HepG2 (cell line): ENCODE measurements at regions not wholly inside any gene's neighbourhood (a gene's known extent, or its start where the extent isn't known, plus 50 kb on each side); places are given as distances from the start of the nearest gene placed in this dataset.

Experiments used
- ATAC-seq: fragments of 200-7000 bp; cut with Tn5 transposase; 3 replicates; pipeline ENCODE4 v1.9.1; 2020; ENCODE audit warnings: mild to moderate bottlenecking, moderate library complexity
- BruUV-seq: library from RNA; stranded (reverse); fragments of 400-500 nt; replicated peaks from 2 replicates; lab custom pipeline; 2021; lab: Mats Ljungman, UMichigan
- CTCF ChIA-PET: fragments of 300-600 bp; formaldehyde crosslinking; extraction: SDS; loops from one replicate; lab custom pipeline; 2021; ENCODE audit warnings: low total read pairs, inconsistent platforms, low intra/inter-chr PET ratio; lab: Yijun Ruan, JAX
- POLR2A ChIA-PET: fragments of 350-600 bp; sonication (Branson Sonifier 250); formaldehyde crosslinking; loops from one replicate; lab custom pipeline; 2020; ENCODE audit warnings: antibody characterized with exemption, inconsistent platforms; lab: Yijun Ruan, JAX
- DNase-seq: peaks from one replicate; pipeline ENCODE4 v3.0.0-alpha.2; 2015; ENCODE audit warnings: low spot score
- FAIRE-seq: peaks from 3 replicates; lab custom pipeline; 2011; peaks lifted over from hg19 to GRCh38; lab: Jason Lieb, UNC
- H2AFZ ChIP-seq: one replicate; pipeline ENCODE4 v1.6.1; 2011; ENCODE audit warnings: low read length, inconsistent platforms
- H3K27ac ChIP-seq: fragments of 300-600 bp; 3 replicates; pipeline ENCODE4 v1.8.0; 2011; ENCODE audit warnings: mixed run types, mild to moderate bottlenecking, mixed read lengths, low read length, inconsistent platforms; ENCODE audit not compliant: insufficient read depth; ENCODE audit errors: extremely low read length
- H3K27me3 ChIP-seq, 2 experiments: fragments of 200-600 bp in 1 of 2; 2 replicates in 1 of 2; 3 replicates in 1 of 2; pipeline versions ENCODE4 v1.6.0 to v1.8.0; 2011; ENCODE audit warnings: low read length in 2 of 2, mild to moderate bottlenecking in 2 of 2, moderate library complexity in 2 of 2, inconsistent platforms in 1 of 2; ENCODE audit not compliant: insufficient read depth in 2 of 2, control insufficient read depth in 1 of 2
- H3K36me3 ChIP-seq, 2 experiments: fragments of 200-600 bp in 1 of 2; replicated peaks in 1 of 2; 2 replicates in 1 of 2; 3 replicates in 1 of 2; pipeline versions ENCODE4 v1.5.1 to v1.8.0; 2011; ENCODE audit warnings: low read length in 2 of 2, inconsistent platforms in 1 of 2; ENCODE audit not compliant: insufficient read depth in 2 of 2, control insufficient read depth in 1 of 2
- H3K4me1 ChIP-seq: 2 replicates; pipeline ENCODE4 v1.5.1; 2012; ENCODE audit warnings: low read length, inconsistent platforms; ENCODE audit not compliant: insufficient read depth
- H3K4me2 ChIP-seq: 2 replicates; pipeline ENCODE4 v1.6.0; 2011; ENCODE audit warnings: low read depth, low read length, inconsistent platforms
- H3K4me3 ChIP-seq, 3 experiments: fragments of 200-600 bp in 1 of 3; sonication (generic), shearing (Covaris generic) in 1 of 3; replicated peaks in 1 of 3; 2 replicates each; pipeline ENCODE4 v1.5.1; 2011 to 2016; ENCODE audit warnings: low read length in 3 of 3, inconsistent platforms in 2 of 3, low read depth in 2 of 3, mild to moderate bottlenecking in 2 of 3, control low read depth in 1 of 3, mixed read lengths in 1 of 3; ENCODE audit not compliant: insufficient read depth in 1 of 3
- H3K79me2 ChIP-seq: one replicate; pipeline ENCODE4 v1.6.1; 2011; ENCODE audit warnings: low read length, inconsistent platforms; ENCODE audit not compliant: insufficient read depth
- H3K9ac ChIP-seq: 2 replicates; pipeline ENCODE4 v1.6.0; 2011; ENCODE audit warnings: mild to moderate bottlenecking, low read depth, low read length, inconsistent platforms; ENCODE audit not compliant: insufficient read depth
- H3K9me3 ChIP-seq: 2 replicates; pipeline ENCODE4 v1.5.1; 2012; ENCODE audit warnings: mild to moderate bottlenecking, low read length
- H4K20me1 ChIP-seq: 2 replicates; pipeline ENCODE4 v1.6.0; 2011; ENCODE audit warnings: inconsistent platforms, mild to moderate bottlenecking, low read length, moderate library complexity; ENCODE audit not compliant: insufficient read depth
- ATF4 ChIP-seq, 2 experiments: fragments of 450-650 bp in 1 of 2; sonication (generic) in 1 of 2; formaldehyde crosslinking; IDR thresholded peaks; 2 replicates each; pipeline versions ENCODE4 v1.5.0 to v1.8.0; 2020 to 2022; ENCODE audit warnings: mild to moderate bottlenecking in 1 of 2, missing genetic modification reagents in 1 of 2
- ATF5 ChIP-seq: sonication (generic); formaldehyde crosslinking; IDR thresholded peaks from 2 replicates; pipeline ENCODE4 v1.4.0; 2020; ENCODE audit warnings: mild to moderate bottlenecking, low read depth, missing genetic modification reagents
- BCLAF1 ChIP-seq: fragments of 450-650 bp; IDR thresholded peaks from 2 replicates; pipeline ENCODE4 v1.6.1; 2017; ENCODE audit warnings: mild to moderate bottlenecking
- CCDC6 ChIP-seq: sonication (generic); formaldehyde crosslinking; IDR thresholded peaks from 2 replicates; pipeline ENCODE4 v1.8.1; 2022; ENCODE audit warnings: mild to moderate bottlenecking, missing genetic modification reagents, moderate library complexity
- CREB3 ChIP-seq: sonication (generic); formaldehyde crosslinking; IDR thresholded peaks from 2 replicates; pipeline ENCODE4 v1.5.0; 2020; ENCODE audit warnings: missing genetic modification reagents
- FOXP1 ChIP-seq, 2 experiments: fragments of 450-650 bp in 1 of 2; IDR thresholded peaks; 2 replicates each; pipeline ENCODE4 v1.6.1; 2017 to 2018; ENCODE audit warnings: antibody characterized with exemption in 1 of 2
- KAT7 ChIP-seq: IDR thresholded peaks from 2 replicates; pipeline ENCODE4 v1.6.1; 2018; ENCODE audit warnings: borderline replicate concordance, missing compliant biosample characterization
- MEIS1 ChIP-seq: sonication (generic); formaldehyde crosslinking; IDR thresholded peaks from 2 replicates; pipeline ENCODE4 v1.9.0; 2021; ENCODE audit warnings: mild to moderate bottlenecking, missing genetic modification reagents, moderate library complexity, borderline replicate concordance
- MXD3 ChIP-seq: IDR thresholded peaks from 2 replicates; pipeline ENCODE4 v1.6.1; 2016; ENCODE audit warnings: mild to moderate bottlenecking, missing biosample characterization, missing genetic modification reagents
- NFIC ChIP-seq: IDR thresholded peaks from 2 replicates; pipeline ENCODE4 v1.6.1; 2012; ENCODE audit warnings: mild to moderate bottlenecking, low read length, inconsistent platforms
- RFXAP ChIP-seq: sonication (generic); formaldehyde crosslinking; IDR thresholded peaks from 2 replicates; pipeline ENCODE4 v1.4.0; 2020; ENCODE audit warnings: missing genetic modification reagents, borderline replicate concordance
- SATB2 ChIP-seq: sonication (generic); formaldehyde crosslinking; IDR thresholded peaks from 2 replicates; pipeline ENCODE4 v1.5.0; 2020; ENCODE audit warnings: missing genetic modification reagents
- ZMAT5 ChIP-seq: sonication (generic); formaldehyde crosslinking; IDR thresholded peaks from 2 replicates; pipeline ENCODE4 v1.5.0; 2020; ENCODE audit warnings: mild to moderate bottlenecking, low read depth, missing genetic modification reagents, borderline replicate concordance
- ZNF367 ChIP-seq: sonication (generic); formaldehyde crosslinking; IDR thresholded peaks from 2 replicates; pipeline ENCODE4 v1.4.0; 2020; ENCODE audit warnings: missing genetic modification reagents, borderline replicate concordance
- WGBS: methylation state at CpG from one replicate; pipeline ENCODE4 v1.1.6; 2017; ENCODE audit warnings: low lambda C conversion rate; 5-methylcytosine and 5-hydroxymethylcytosine counted together
- in situ Hi-C: cut with HindIII; loops from 2 replicates; pipeline ENCODE4 v1.10.0; 2017; ENCODE audit warnings: low pct_unique_long_range_greater_than_20kb; ENCODE audit not compliant: extremely low pct_ligation_motif_present
- intact Hi-C: fragments of 100-400 bp; cut with micrococcal nuclease; formaldehyde crosslinking; loops from one replicate; pipeline ENCODE4 v1.10.0; 2022; ENCODE audit not compliant: unreplicated experiment

GRCh38 chr6:132973514-132973993, 159.2 kb downstream of the RPS12 start:
- no peak overlapping the region for H3K27ac ChIP-seq
- no peak for FAIRE-seq
- no peak for ATAC-seq
- H2AFZ ChIP-seq: no peak overlapping the region
- in situ Hi-C loops: no loop called here
- no peaks in the 10 kb centered on the region for H3K36me3 ChIP-seq
- H3K4me2 ChIP-seq: no peak overlapping the region
- H3K4me1 ChIP-seq: no peaks in the 10 kb centered on the region; the same call in 1 of the 2 replicates
- BruUV-seq: no TSS peak
- H3K4me3 ChIP-seq: no peak overlapping the region
- no peaks in the 10 kb centered on the region for H3K9me3 ChIP-seq
- DNase-seq: no peak
- POLR2A ChIA-PET: no interaction called here
- intact Hi-C loops: no loop called here
- no peaks in the 10 kb centered on the region for H3K79me2 ChIP-seq
- no peaks in the 10 kb centered on the region for H3K27me3 ChIP-seq
- no peak overlapping the region for H3K9ac ChIP-seq
- WGBS: 0% methylated on average over 3 of the region's 3 CpGs
- TF ChIP-seq NFIC (no peak), ATF4 (CRISPR knock-in tag; IDR thresholded peaks at IDR 0.05) (no peak), CCDC6 (CRISPR knock-in tag) (no peak), ZNF367 (no peak), MXD3 (CRISPR knock-in tag) (no peak), KAT7 (CRISPR knock-in tag) (no peak), SATB2 (CRISPR knock-in tag) (no peak), FOXP1 (IDR thresholded peaks at IDR 0.05) (no peak), FOXP1 (CRISPR knock-in tag; IDR thresholded peaks at IDR 0.05) (no peak), BCLAF1 (no peak), CREB3 (CRISPR knock-in tag) (no peak), ZMAT5 (CRISPR knock-in tag) (no peak), ATF5 (CRISPR knock-in tag) (no peak), MEIS1 (no peak), RFXAP (no peak)
- no peaks in the 10 kb centered on the region for H4K20me1 ChIP-seq
- CTCF ChIA-PET: no interaction called here
